C4-2B (cell line): ENCODE measurements at regions not wholly inside any gene's neighbourhood (a gene's known extent, or its start where the extent isn't known, plus 50 kb on each side); places are given as distances from the start of the nearest gene placed in this dataset.

ENCODE experiments used
- CTCF ChIP-seq: fragments of 450-650 bp; conservative IDR thresholded peaks from 2 replicates; pipeline ENCODE4 v1.5.1; 2017; ENCODE audit warnings: mild to moderate bottlenecking
- ZFX ChIP-seq: fragments of 450-650 bp; IDR thresholded peaks from 2 replicates; pipeline ENCODE4 v1.6.1; 2017

- no peak for TF ChIP-seq CTCF
- TF ChIP-seq ZFX: no peak
These were observed 1818.5 kb upstream of the ADGRL3 start for GRCh38 chr4:59381591-59381990.
